ENCODE measurements at regions not wholly inside any gene's neighbourhood (a gene's known extent, or its start where the extent isn't known, plus 50 kb on each side); places are given as distances from the start of the nearest gene placed in this dataset.

DNA sequence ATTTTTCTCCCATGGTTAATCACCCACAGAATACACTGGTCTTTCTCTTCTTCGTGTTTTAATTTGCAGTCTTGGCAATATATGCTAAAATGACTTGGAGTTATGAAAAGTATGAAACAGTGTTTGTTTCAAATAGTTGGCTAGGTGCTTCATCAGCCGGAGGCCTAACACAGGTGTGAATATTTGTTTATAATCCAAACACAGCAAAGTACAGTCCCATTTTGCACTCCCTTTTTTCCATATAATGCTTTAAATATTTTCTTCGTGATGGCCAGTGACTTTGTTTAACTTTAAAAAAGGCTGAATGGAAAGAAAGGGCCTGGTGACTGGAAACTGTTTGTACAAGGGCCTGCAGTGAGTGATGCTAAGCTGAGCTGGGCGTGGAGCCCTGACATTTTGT lies 219.7 kb upstream of the LRIG1 start:
- Histone ChIP-seq H3K4me3 (no peak overlapping the region), H3K27ac (no peak overlapping the region), H3K9ac (ENCODE audit: insufficient read length) (no peak overlapping the region), H3K9me3 (ENCODE audit: low read depth, low read length) (no peaks in the 10 kb centered on the region), H3K36me3 (ENCODE audit: insufficient read depth, low read length) (no peaks in the 10 kb centered on the region)
- no peak for DNase-seq (ENCODE audit: low read depth, low spot score)
- TF ChIP-seq FOXP2 (optimal IDR thresholded peaks at IDR 0.05; ENCODE audit: control extremely low read depth, extremely low read length, insufficient read depth) (no peak), POLR2AphosphoS5 (IDR thresholded peaks at IDR 0.05; ENCODE audit: borderline replicate concordance, low read depth, low read length) (no peak)

DNA sequence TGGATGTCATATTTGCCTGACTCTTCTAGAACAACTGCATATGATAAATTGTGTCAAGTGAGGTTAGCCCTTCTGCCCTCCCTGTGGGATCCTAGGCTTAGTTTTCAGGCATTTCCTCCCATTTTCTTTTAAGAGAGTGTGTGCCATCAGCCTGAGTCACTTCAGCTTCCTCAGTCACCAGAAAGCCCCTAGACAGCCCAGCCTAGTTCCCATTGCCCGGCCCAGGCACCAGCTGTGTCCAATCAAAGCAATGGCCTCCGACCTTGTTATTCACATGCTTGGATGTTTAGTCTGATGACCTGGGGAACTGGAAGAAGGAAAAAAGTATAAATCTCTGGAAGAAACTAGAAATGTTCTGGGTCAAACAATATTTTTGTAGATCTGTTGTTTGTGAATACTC lies 221.9 kb upstream of the LRIG1 start:
- Histone ChIP-seq H3K9me3 (ENCODE audit: low read depth, low read length) (no peaks in the 10 kb centered on the region), H3K27ac (no peak overlapping the region), H3K4me3 (no peak overlapping the region), H3K36me3 (ENCODE audit: insufficient read depth, low read length) (no peaks in the 10 kb centered on the region), H3K9ac (ENCODE audit: insufficient read length) (no peak overlapping the region)
- TF ChIP-seq EZH2 (IDR thresholded peaks at IDR 0.05) (no peak), FOXP2 (optimal IDR thresholded peaks at IDR 0.05; ENCODE audit: control extremely low read depth, extremely low read length, insufficient read depth) (no peak), POLR2AphosphoS5 (IDR thresholded peaks at IDR 0.05; ENCODE audit: borderline replicate concordance, low read depth, low read length) (no peak)
- DNase-seq (ENCODE audit: low read depth, low spot score) = no peak

DNA sequence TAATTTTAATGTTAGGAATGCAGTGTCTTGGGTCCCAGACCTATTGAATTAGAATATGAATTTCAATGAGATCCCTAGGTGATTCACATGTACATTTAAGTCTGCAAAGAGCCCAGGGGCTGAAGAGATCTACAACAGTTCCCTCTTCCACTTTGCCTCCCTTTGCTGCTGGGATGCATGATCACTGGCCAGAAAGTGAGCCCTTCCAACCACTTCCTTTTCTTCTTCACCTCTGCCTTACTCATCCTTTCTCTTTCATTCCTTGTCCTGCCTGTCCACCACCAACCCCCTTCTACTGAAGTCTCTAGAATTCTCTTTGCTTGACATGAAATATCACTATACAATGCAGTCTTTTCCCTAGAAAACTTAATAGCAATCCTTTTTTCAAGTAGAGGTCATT lies 222.4 kb upstream of the LRIG1 start:
- Histone ChIP-seq H3K27ac (no peak overlapping the region), H3K9me3 (ENCODE audit: low read depth, low read length) (no peaks in the 10 kb centered on the region), H3K4me3 (no peak overlapping the region), H3K36me3 (ENCODE audit: insufficient read depth, low read length) (no peaks in the 10 kb centered on the region), H3K9ac (ENCODE audit: insufficient read length) (no peak overlapping the region)
- DNase-seq (ENCODE audit: low read depth, low spot score) = no peak
- TF ChIP-seq EZH2 (IDR thresholded peaks at IDR 0.05) (no peak), POLR2AphosphoS5 (IDR thresholded peaks at IDR 0.05; ENCODE audit: borderline replicate concordance, low read depth, low read length) (no peak), FOXP2 (optimal IDR thresholded peaks at IDR 0.05; ENCODE audit: control extremely low read depth, extremely low read length, insufficient read depth) (no peak)

DNA sequence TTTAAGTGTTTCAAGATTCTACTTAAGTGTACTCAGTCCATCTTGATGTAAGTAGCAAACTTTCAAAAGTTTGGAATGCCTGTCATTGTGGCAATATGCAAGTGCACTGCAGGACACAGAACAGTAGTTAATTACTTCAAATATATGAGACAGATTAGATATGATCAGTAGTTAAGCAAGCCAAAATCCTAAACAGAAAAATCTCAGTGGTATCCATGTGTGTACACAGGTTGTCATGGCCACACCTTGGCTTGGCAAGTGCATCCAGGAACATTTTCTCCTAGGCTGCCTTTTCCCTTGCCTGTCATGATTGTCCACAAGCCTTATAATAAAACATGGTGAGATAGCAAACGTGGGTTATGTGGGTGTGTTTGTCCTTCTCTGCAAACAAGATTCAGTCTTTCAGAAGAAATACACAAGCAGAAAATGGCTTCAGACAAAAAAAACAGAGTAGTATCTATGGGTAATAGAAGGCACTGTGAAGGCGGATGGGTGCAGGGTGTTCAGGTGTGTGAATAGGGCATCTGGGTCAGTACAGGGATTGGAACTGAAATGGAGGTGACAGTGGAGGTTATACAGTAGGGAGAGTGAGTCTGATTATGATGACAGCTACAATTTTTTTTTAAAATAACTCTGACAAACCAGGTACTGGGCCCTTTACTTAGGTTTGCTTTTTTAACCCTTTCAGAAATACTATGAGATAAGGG lies 229.0 kb upstream of the LRIG1 start:
- no peak overlapping the region for H3K4me3 ChIP-seq
- H3K27ac ChIP-seq = no peak overlapping the region
- no peak overlapping the region for H3K9ac ChIP-seq (ENCODE audit: insufficient read length)
- no peaks in the 10 kb centered on the region for H3K9me3 ChIP-seq (ENCODE audit: low read depth, low read length)
- no peak for TF ChIP-seq FOXP2 (optimal IDR thresholded peaks at IDR 0.05; ENCODE audit: control extremely low read depth, extremely low read length, insufficient read depth)
- TF ChIP-seq EZH2 (IDR thresholded peaks at IDR 0.05) = no peak
- no peak for TF ChIP-seq POLR2AphosphoS5 (IDR thresholded peaks at IDR 0.05; ENCODE audit: borderline replicate concordance, low read depth, low read length)
- DNase-seq (ENCODE audit: low read depth, low spot score) = no peak
- H3K36me3 ChIP-seq (ENCODE audit: insufficient read depth, low read length) = no peaks in the 10 kb centered on the region

DNA sequence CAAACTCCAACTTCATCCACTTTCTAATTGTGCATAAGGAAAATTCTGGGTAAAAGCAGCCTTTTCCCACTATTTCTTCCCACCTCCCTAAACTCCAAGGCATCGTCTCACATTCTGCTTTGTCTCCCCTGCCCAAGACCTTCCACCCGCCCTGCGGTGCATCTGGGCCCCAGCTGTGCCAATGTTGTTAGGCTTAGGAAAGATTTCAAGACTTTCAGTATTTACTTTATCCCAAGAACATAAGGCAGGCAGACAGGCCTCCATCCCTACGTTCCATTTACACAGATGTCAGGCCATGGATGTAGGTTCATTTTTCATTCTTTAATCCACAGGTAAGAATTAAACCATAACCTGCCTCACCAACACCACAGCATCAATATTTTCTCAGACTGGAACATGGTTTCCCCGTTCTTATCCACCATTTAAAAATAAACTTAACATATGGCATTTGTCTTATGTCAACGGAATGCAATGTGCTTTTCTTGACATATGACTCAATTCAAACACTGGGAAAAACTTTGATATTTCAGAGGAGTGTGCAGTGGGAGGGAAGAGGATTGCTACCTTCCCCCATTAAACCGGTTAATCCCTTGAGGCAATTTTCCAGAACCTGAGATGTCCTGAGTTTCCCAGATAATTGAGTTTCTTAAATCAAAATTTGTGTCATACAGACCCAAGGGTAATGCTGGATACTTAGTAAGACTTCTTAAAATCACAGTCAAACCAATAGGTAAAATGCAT lies 238.0 kb upstream of the LRIG1 start:
- Histone ChIP-seq H3K9ac (ENCODE audit: insufficient read length) (no peak overlapping the region), H3K36me3 (ENCODE audit: insufficient read depth, low read length) (no peaks in the 10 kb centered on the region), H3K4me3 (no peak overlapping the region), H3K9me3 (ENCODE audit: low read depth, low read length) (no peaks in the 10 kb centered on the region), H3K27ac (no peak overlapping the region)
- no peak for TF ChIP-seq POLR2AphosphoS5 (IDR thresholded peaks at IDR 0.05; ENCODE audit: borderline replicate concordance, low read depth, low read length)
- TF ChIP-seq FOXP2 (optimal IDR thresholded peaks at IDR 0.05; ENCODE audit: control extremely low read depth, extremely low read length, insufficient read depth) = no peak
- no peak for TF ChIP-seq EZH2 (IDR thresholded peaks at IDR 0.05)
- DNase-seq (ENCODE audit: low read depth, low spot score) = no peak

DNA sequence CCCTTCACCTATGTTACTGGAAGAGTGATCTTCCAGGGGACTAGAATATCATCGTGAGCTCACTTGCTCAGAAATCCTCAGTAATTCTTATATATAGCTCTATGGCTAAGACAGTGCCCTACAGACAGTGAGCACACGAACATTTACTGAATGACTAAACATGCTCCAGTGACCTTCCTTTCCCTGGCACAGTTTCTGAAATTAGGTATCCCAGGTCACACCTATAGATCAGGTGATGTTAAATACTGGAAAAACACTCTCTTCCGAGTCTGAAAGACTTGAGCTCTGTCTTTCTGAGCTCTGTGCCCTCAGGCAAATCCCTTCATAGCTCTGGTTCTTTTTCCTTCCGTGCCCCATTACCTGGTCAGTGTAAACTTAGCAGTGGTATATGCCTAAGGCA lies 239.4 kb upstream of the LRIG1 start:
- no peak for TF ChIP-seq FOXP2 (optimal IDR thresholded peaks at IDR 0.05; ENCODE audit: control extremely low read depth, extremely low read length, insufficient read depth)
- no peak for TF ChIP-seq EZH2 (IDR thresholded peaks at IDR 0.05)
- TF ChIP-seq POLR2AphosphoS5 (IDR thresholded peaks at IDR 0.05; ENCODE audit: borderline replicate concordance, low read depth, low read length) = no peak
- Histone ChIP-seq H3K4me3 (no peak overlapping the region), H3K36me3 (ENCODE audit: insufficient read depth, low read length) (no peaks in the 10 kb centered on the region), H3K27ac (no peak overlapping the region), H3K9me3 (ENCODE audit: low read depth, low read length) (no peaks in the 10 kb centered on the region), H3K9ac (ENCODE audit: insufficient read length) (no peak overlapping the region)
- DNase-seq (ENCODE audit: low read depth, low spot score) = no peak

DNA sequence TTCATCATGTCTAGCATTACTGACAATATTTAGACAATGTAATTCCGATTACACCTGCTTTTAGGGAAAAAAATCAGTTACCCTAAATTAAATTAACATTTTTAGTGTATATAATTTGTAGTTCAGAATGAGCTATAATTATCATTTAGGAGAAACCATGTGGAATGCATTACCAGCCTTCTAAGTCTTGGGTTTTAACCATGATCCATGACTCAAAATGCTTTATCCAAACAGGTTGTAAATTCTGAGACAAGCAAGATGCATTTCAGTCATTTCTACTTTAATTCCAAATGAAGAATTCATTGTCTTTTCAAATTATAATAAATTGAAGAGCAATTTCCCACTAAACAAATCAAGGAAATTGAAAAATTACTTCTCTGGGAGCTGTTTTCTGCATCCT lies 243.7 kb upstream of the LRIG1 start:
- H3K36me3 ChIP-seq (ENCODE audit: insufficient read depth, low read length) = no peaks in the 10 kb centered on the region
- no peak for DNase-seq (ENCODE audit: low read depth, low spot score)
- no peak overlapping the region for H3K4me3 ChIP-seq
- H3K9ac ChIP-seq (ENCODE audit: insufficient read length) = no peak overlapping the region
- no peaks in the 10 kb centered on the region for H3K9me3 ChIP-seq (ENCODE audit: low read depth, low read length)
- TF ChIP-seq FOXP2 (optimal IDR thresholded peaks at IDR 0.05; ENCODE audit: control extremely low read depth, extremely low read length, insufficient read depth) (no peak), POLR2AphosphoS5 (IDR thresholded peaks at IDR 0.05; ENCODE audit: borderline replicate concordance, low read depth, low read length) (no peak), EZH2 (IDR thresholded peaks at IDR 0.05) (no peak)
- H3K27ac ChIP-seq = no peak overlapping the region

DNA sequence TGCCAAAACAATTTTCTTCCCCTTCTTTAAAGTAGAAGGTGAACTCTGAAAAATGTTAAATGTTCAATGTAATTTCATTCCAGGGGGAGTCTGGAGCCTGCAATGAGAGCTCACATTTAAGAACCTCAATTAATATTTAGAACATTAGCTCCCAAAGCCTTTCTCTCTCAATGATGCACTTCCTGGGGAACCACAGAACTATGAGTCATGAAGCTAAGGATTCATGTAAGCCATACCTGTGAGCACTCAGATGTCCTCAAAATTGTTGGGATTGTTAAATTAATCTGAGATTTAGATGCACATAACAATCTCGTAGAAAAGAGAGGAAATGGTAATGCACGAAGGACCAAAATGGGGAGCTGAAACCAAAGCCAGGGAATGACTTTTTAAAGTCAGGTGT lies 244.2 kb upstream of the LRIG1 start:
- no peak for DNase-seq (ENCODE audit: low read depth, low spot score)
- Histone ChIP-seq H3K36me3 (ENCODE audit: insufficient read depth, low read length) (no peaks in the 10 kb centered on the region), H3K9me3 (ENCODE audit: low read depth, low read length) (no peaks in the 10 kb centered on the region), H3K9ac (ENCODE audit: insufficient read length) (no peak overlapping the region), H3K27ac (no peak overlapping the region), H3K4me3 (no peak overlapping the region)
- TF ChIP-seq FOXP2 (optimal IDR thresholded peaks at IDR 0.05; ENCODE audit: control extremely low read depth, extremely low read length, insufficient read depth) = no peak
- no peak for TF ChIP-seq POLR2AphosphoS5 (IDR thresholded peaks at IDR 0.05; ENCODE audit: borderline replicate concordance, low read depth, low read length)
- TF ChIP-seq EZH2 (IDR thresholded peaks at IDR 0.05) = no peak

Data from SK-N-MC (cell line).